ENCODE measurements at regions not wholly inside any gene's neighbourhood (a gene's known extent, or its start where the extent isn't known, plus 50 kb on each side); places are given as distances from the start of the nearest gene placed in this dataset.

DNA sequence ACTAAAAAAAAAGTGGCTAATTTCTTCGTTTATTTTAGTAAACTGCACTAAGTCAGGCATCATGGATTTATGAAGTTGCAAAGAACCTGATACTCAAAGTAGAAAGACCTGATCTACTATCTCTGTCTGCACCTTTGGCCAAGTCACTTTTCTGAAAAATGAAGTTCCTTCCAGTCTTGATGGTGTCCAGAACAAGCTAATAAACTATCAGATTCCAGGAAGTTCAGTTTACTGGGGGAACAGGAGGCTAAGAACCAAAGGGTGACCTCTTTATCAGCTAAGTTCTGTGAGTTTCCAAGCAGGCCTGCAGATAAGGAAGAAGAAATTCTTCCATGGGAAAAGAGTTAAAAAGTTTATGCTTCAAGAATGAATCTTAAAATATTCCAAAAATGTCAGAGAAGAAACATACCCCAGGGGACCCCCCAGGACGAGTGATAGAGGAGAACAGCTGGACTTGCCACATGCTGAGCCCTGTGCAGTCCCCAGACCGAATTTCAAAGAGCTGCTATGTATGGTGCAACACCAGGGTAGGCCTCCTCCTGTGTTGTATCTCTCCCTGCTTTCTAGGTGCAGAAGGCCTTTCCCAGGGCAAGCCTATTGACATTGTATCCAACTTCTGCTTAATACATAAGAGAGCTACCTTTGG, 72.8 kb upstream of the FGGY start:
- DNase-seq = no peak

- DNase-seq = no peak
These were observed 71.1 kb upstream of the FGGY start for GRCh38 chr1:59225594-59226316.

- no peak for DNase-seq
These were observed 67.8 kb upstream of the FGGY start for GRCh38 chr1:59229138-59229537.

- no peak for DNase-seq
These were observed 66.3 kb upstream of the FGGY start for GRCh38 chr1:59230622-59231021.

DNA sequence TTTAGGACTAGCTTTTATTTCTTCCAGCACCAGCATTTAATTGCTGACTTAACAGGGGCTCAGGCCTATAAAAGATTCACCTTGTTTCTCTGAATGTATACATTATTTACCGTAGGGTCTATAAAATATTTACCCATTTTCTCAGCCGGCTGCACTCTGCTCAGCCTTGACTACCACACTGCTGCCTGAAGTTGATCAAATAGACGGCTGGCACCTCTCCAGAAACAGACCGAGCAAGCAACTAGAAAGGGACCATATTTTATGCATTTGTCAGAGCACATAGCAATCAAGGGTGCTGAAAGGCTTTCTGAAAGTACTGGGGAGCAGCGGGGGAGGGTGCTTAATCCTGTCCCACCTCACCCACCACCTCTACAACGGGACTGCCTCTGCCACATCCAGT, 64.7 kb upstream of the FGGY start:
- no peak for DNase-seq

- no peak for DNase-seq
These were observed 63.5 kb upstream of the FGGY start for GRCh38 chr1:59233444-59233843.

DNA sequence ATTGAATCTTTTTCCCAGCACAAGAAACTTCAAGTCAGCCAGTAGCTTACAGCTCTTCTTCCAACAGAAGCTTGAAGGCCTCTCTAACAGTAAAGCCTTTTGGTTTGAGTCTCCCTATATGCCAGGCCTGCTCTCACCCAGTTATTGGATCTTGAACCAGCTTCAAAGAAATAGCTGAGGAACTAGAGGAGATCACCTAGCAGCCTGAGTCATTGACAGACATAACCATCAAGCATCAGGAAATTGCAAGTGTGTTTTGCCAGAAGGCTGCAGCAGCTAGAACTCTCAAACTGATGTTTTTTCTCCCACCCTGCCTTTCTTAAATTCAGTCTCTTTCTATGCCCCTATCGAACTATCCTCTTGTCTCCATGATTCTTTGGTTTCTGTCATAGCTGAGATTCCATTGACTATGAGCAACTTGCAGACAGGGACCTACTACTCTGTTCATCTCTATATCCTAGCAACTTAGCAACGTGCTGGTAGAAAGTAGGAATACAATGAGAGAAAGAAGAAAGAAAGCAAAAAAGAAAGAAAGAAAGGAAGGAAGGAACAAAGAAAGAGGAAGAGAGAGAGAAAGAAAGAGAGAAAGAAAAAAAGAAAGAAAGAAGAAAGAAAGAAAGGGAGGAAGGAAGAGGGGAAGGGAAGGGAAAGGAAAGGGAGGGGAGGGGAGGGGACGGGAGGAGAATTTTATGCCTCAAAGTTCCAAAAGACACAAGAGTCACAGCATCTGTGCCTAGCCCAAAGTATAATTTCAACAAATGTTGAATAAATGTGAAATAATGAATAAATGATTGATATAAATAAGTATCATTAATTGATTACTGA, 60.0 kb upstream of the FGGY start:
- DNase-seq = no peak

- DNase-seq = no peak
These were observed 59.0 kb upstream of the FGGY start for GRCh38 chr1:59237900-59238299.

- no peak for DNase-seq
These were observed 58.5 kb upstream of the FGGY start for GRCh38 chr1:59238333-59238934.

DNA sequence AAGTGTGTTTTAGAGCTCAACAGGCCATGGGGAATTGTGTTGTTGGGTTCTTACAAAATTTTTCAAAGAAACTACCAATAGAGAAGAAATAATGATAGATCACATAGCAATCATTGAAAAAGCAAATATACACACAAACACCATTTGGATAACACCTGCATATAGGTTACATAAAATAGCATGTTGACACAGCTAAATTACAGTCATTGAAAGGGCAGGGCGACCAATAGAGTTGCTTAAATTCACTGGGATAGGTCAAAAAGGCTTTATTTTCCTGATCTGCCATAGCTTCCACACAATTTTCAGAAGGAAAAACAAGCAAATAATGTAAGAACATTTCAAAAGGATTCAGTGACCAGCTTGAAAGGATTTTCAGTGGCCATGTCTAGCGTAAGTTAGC, 57.9 kb upstream of the FGGY start:
- DNase-seq = no peak

GRCh38 chr1:59241909-59242308, 55.0 kb upstream of the FGGY start:
- no peak for DNase-seq

GRCh38 chr1:59242370-59242769, 54.5 kb upstream of the FGGY start:
- no peak for DNase-seq

GRCh38 chr1:59243550-59243949, 53.3 kb upstream of the FGGY start:
- DNase-seq = no peak

DNA sequence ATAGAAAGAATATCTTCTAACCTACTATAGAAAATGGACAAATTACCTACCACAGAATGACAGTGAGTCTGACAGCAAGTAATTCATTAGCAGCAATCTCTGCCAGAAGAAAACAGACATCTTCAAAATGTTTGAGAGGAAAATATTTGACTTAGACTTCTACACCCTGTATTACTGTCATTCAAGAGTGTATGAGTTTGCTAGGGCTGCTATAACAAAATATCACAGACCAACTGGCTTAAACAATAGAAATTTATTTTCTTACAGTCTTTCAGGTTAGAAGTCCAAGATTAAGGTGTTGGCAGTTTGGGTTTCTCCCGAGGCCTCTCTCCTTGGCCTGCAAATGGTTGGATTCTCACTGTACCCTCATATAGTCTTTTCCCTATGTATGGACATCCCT, 52.9 kb upstream of the FGGY start:
- DNase-seq = no peak

DNA sequence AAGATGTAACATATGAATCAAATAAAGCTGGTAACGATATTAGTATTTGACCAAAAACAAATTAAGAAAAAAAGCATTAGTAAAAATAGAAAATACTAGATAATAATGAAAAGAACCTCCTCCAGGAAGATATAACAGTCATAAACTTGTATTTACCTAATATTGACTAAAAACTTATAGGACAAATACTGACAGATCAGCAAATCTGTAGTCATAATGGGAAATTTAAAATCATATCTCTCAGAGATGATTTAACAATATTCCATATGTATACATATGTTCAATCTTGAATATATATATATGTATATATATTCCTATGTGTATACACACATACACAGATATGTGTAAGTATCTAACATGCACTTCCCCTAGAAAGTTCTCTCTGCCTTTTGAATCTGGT, 52.0 kb upstream of the FGGY start:
- DNase-seq = no peak

Data from activated CD4-positive, alpha-beta T cell treated with anti-CD3 and anti-CD28 coated beads for 48 hours (primary cell).